HG03135 (cell line): ENCODE measurements at regions not wholly inside any gene's neighbourhood (a gene's known extent, or its start where the extent isn't known, plus 50 kb on each side); places are given as distances from the start of the nearest gene placed in this dataset.

ENCODE experiments used
- ATAC-seq: cut with Tn5 transposase; IDR thresholded peaks from one replicate; pipeline ENCODE4 v1.9.1; 2021; ENCODE audit warnings: mild to moderate bottlenecking, moderate library complexity; ENCODE audit not compliant: unreplicated experiment

DNA sequence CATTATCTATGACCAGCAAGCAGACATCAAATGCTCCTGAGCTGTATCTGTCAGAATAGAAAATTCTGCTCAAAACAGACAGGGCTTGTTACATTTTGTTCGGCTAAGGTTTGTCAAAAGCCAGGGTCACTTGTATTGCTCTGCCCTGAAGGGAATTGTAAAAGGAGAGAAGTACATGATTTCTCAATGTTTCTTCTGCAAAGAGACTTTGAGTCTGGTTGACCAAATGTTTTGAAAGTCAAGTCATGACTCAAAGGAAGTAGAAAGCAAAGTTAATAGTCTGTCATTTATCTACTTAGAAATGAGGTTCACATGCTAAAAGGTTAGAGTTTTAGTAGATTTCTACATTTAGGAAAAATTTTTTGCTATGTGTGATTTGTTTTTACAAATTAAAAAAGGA lies 1624.1 kb upstream of the ZEB2 start:
- ATAC-seq, result no peak

- ATAC-seq, result no peak
Observed at GRCh38 chr2:146138820-146139219, 1618.9 kb upstream of the ZEB2 start.

GRCh38 chr2:146135245-146135644 lies 1615.3 kb upstream of the ZEB2 start:
- ATAC-seq, result no peak

- ATAC-seq, result no peak
Observed at GRCh38 chr2:146131785-146132184, 1611.9 kb upstream of the ZEB2 start.

DNA sequence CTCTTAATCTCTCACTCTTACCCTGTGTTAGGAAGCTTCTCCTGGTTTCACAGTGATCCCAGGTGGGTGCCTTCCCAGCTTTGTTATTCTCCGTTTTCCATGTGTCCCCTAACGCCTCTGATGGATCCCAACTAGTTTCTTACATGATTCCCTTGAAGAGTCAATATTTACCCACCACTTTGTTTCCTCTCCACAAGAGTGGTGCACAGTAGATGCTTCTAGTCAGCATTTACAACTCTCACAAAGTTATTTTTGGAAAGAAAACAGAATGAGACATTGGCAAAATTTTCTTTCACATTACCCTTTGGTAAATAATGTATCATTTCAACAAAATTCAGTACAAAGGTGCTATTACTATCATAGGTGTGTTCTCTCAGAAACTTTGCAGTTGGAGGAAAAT lies 1611.1 kb upstream of the ZEB2 start:
- no peak for ATAC-seq

DNA sequence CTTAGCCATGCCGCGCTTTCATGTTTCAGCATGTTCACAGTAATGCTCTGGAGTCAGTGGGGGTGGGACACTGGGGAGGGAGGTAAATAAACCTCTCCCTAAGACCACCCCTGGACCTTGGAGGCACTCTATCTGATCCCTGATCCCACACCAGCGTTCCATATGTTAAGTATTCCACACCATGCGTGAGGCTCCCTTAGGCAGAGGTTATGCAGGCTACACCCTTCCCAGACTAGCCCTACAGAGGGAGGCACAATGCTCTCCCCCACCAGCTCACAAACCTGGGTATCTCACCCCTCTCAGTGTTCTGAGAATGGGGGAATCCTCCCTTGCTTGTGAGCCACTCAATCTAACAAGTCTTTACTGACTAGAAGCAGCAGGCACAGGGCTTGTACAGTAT lies 1610.4 kb upstream of the ZEB2 start:
- no peak for ATAC-seq

GRCh38 chr2:146129231-146129630 lies 1609.3 kb upstream of the ZEB2 start:
- ATAC-seq, result no peak

DNA sequence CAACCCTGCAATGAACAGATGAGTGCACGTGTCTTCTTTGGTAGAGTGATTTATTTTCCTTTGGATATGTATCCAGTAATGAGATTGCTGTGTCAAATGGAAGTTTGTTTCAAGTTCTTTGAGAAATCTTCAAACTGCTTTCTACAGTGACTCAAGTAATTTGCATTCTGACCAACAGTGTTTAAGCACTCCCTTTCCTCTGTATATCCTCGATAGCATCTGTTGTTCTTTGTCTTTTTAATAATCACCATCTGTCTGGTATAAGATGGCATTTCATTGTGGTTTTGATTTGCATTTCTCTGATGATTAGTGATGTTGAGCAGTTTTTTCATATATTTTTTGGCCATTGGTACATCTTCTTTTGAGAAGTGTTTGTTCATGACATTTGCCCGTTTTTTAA lies 1608.3 kb upstream of the ZEB2 start:
- ATAC-seq, result no peak

- no peak for ATAC-seq
Observed at GRCh38 chr2:146125551-146125950, 1605.6 kb upstream of the ZEB2 start.

DNA sequence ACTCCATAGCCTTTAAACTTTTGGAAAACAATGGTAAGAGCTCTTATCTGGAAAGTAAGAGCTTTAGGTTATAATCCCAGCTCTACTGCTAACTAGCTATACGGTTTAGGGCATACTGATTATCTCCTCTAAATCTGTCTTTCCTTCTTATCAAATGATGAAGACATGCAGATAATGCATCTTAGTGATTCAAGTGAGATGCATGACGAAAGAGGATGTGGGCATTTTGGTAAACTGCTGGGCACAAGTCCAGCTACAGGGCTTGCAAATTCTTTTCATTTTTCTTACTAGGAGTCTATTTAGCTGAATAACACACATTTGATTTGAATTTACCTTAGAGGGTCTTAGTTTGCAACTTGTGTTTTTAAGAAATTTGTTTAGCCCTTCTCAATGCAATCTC lies 1604.8 kb upstream of the ZEB2 start:
- no peak for ATAC-seq

DNA sequence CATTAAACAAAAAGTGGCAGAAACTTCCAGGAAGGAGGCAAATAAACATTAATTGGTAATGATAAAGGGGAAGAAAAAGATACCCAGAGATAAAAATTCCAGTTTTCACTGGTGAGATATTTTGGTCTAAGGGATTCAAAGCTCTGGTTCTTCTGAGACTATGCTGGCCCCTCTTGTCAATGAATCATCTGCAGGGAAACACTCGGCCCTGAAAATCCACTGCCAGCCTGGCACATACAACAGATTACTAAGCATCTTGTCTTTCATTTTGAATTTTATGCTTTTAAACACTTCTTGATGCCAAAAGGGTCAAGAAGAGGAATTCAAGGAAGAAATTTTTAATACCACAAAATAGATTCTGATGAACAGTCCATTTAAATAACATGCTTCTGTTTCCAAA lies 1603.8 kb upstream of the ZEB2 start:
- ATAC-seq, result no peak

- ATAC-seq, result no peak
Observed at GRCh38 chr2:146123256-146123655, 1603.3 kb upstream of the ZEB2 start.

- ATAC-seq, result no peak
Observed at GRCh38 chr2:146119586-146119985, 1599.7 kb upstream of the ZEB2 start.

DNA sequence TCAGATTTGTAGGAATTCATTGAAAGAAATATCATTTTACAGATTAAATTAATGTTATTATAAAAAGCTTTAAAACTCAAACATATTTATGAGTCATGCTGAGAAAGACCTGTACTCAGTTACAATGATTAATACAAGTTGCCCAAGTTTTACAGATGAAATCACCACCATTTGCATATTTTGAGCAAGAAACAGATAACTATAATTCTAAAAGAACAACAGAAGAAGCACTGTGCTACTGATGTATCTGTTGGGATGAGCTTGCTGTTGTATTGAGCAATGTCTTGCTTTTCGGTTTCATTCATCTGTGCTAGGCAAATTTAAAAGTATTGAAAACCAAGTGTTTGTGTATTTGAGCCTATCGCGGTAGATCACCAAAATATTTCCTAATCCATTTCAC lies 1589.1 kb upstream of the ZEB2 start:
- ATAC-seq, result no peak

DNA sequence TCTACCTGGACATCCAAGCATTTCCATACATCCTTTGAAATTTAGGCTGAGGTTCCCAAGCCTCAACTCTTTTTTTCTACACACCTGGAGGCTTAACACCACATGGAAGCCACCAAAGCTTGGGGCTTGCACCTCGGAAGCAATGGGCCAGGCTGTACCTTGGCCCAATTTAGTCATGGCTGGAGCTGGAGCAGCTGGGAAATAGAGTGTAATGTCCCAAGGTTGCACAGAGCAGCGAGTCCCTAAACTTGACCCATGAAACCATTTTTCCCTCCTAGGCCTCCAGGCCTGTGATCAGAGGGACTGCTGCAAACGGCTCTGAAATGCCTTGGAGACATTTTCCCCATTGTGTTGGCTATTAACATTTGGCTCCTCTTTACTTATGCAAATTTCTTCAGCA lies 1574.3 kb upstream of the ZEB2 start:
- ATAC-seq, result no peak

DNA sequence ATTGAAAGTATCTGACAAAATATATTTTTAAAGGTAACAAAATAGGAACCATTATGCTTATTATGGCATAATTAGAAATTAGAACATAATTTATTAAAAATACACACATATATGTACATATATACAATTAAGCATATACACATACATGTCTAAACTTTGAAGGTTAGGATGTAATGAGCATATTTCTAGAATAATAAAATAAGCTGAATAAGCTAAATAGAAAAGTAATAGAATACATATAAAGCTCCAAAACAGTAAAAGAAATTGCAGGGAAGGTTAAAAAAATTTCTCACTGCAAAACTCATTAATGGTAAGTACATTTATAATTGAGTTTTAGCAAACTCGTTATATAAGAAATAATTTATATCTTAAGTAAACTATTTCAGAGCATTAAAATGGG lies 1561.5 kb upstream of the ZEB2 start:
- no peak for ATAC-seq

DNA sequence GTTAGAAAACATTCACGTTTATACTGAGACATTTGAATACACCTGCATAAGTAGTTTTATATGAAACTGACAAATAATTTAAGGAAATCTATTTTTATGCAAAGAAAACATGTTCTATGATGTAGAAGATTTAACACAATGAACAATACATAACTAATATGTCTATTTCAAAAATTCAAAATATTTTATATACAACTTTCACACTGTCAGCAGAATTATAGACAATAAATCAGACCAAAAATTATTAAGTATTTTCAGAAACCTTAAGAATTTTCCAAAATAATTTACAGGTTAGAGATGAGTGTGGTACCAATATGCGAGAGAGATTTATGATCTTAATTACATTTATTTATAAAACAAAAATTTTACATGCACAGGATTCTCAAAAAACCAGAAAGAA lies 1561.0 kb upstream of the ZEB2 start:
- ATAC-seq, result no peak

DNA sequence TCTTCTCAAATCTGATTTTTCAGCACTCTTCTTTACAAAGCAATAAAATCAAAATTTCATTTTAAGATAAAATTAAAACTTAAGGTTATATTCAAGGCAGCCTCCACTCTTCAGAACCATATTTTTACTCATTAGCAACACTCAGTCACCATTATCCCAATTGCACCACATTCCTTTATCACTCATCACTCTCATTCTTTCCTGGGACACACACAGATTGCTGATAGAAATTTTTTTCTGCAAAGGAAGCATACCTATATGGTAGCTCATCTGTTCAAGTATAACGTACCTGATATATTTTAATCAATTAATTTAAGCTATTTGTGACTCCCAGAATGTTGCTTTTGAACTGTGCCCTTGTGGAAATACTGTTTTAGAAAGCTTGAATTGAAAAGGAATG lies 1559.3 kb upstream of the ZEB2 start:
- no peak for ATAC-seq

GRCh38 chr2:146077156-146077555 lies 1557.2 kb upstream of the ZEB2 start:
- no peak for ATAC-seq

DNA sequence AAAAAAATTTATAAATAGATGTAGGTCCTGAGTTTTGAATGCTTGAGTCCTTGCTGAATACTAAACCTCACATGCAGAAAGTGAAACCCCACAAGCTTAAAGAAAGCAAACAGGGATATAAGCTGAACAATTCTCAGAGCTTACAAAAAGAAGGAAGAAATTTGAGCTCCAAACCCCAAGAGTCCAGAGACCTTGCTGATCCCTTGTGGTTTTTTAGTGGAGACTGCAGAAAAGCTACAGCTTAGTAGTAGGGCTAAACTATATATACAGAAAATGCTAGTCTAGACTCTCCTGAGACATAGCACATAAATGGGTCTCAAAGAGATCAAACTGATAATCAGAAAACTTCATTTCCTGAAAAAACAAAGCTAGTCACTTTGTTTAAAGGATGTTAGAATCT lies 1548.1 kb upstream of the ZEB2 start:
- ATAC-seq, result no peak

GRCh38 chr2:146048141-146048540 lies 1528.2 kb upstream of the ZEB2 start:
- no peak for ATAC-seq

- no peak for ATAC-seq
Observed at GRCh38 chr2:146041274-146041910, 1521.5 kb upstream of the ZEB2 start.

GRCh38 chr2:146040051-146040450 lies 1520.1 kb upstream of the ZEB2 start:
- no peak for ATAC-seq

GRCh38 chr2:146038014-146038413 lies 1518.1 kb upstream of the ZEB2 start:
- ATAC-seq, result no peak
